Activated CD4-positive, alpha-beta memory T cell treated with anti-CD3 and anti-CD28 coated beads, Interleukin-2, amount 10 ng/mL, durations not matched to agents 7 days and 5 days (primary cell): ENCODE measurements at regions not wholly inside any gene's neighbourhood (a gene's known extent, or its start where the extent isn't known, plus 50 kb on each side); places are given as distances from the start of the nearest gene placed in this dataset.

Source experiments
- CTCF ChIA-PET: fragments of 350-600 bp; sonication (Branson Sonifier 250); formaldehyde crosslinking; loops from one replicate; lab custom pipeline; 2021; ENCODE audit warnings: antibody characterized with exemption, inconsistent platforms; lab: Charles Lee
- POLR2A ChIA-PET: fragments of 350-600 bp; sonication (Branson Sonifier 250); formaldehyde crosslinking; loops from one replicate; lab custom pipeline; 2021; ENCODE audit warnings: antibody characterized with exemption; lab: Charles Lee
- DNase-seq: peaks from one replicate; pipeline ENCODE4 v3.0.0-alpha.2; 2020
- H3K27ac Mint-ChIP-seq: one replicate; pipeline ENCODE4 v1.8.0; 2021; ENCODE audit warnings: mild to moderate bottlenecking, mixed read lengths
- H3K27me3 Mint-ChIP-seq: one replicate; pipeline ENCODE4 v1.8.0; 2021; ENCODE audit warnings: mixed read lengths
- H3K36me3 Mint-ChIP-seq: one replicate; pipeline ENCODE4 v1.8.0; 2021; ENCODE audit warnings: low read depth, mixed read lengths
- H3K4me1 Mint-ChIP-seq: one replicate; pipeline ENCODE4 v1.8.0; 2021; ENCODE audit warnings: mixed read lengths
- H3K4me3 Mint-ChIP-seq: one replicate; pipeline ENCODE4 v1.8.0; 2021; ENCODE audit warnings: mild to moderate bottlenecking, mixed read lengths
- H3K9me3 Mint-ChIP-seq: one replicate; pipeline ENCODE4 v1.8.0; 2021; ENCODE audit warnings: mixed read lengths

DNA sequence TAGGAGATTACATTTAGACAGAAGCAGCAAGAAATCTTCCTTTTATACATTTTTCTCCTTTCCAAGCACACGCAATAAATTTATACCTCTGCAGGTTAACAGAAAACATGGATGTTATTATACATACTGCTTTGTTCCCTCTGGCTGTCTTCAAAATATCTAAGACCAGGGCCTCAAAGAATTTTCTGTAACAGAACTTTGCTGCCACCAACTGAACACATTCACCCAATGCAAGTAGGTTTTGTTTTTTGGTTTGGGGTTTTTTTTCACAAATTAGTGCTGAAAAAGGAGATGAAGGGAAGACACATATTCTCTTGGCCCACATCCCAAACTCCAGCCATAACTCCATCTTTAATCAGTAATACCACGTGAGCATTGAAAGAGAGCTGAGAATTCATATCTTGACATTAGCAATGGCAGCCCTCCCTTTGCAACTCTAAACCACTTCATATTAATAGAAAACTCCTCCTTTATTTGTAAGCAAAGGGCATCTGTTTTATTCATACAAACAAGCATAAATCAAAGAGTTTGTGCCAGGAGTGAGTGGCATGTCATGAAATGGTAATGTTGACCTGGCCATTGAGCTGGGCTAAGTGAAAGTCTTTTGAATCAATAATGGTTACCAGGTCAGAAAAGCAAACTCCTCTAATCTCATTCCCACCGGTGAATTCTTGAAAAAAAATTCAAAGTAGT, 150.8 kb upstream of the FSCB start:
- CTCF ChIA-PET = no interaction called here
- Mint-ChIP-seq H3K36me3 (no peaks in the 10 kb centered on the region), H3K4me1 (peaks cover 8% of the 10 kb centered on the region), H3K4me3 (no peak overlapping the region), H3K27me3 (no peaks in the 10 kb centered on the region), H3K27ac (no peak overlapping the region), H3K9me3 (no peaks in the 10 kb centered on the region)
- DNase-seq = no peak
- POLR2A ChIA-PET = no interaction called here

GRCh38 chr14:44657203-44657602, 150.1 kb upstream of the FSCB start:
- no peak overlapping the region for H3K27ac Mint-ChIP-seq
- H3K9me3 Mint-ChIP-seq = no peaks in the 10 kb centered on the region
- POLR2A ChIA-PET = no interaction called here
- peaks cover 2% of the 10 kb centered on the region for H3K4me1 Mint-ChIP-seq
- no peak for DNase-seq
- no peaks in the 10 kb centered on the region for H3K36me3 Mint-ChIP-seq
- CTCF ChIA-PET = no interaction called here
- H3K27me3 Mint-ChIP-seq = no peaks in the 10 kb centered on the region
- H3K4me3 Mint-ChIP-seq = no peak overlapping the region

DNA sequence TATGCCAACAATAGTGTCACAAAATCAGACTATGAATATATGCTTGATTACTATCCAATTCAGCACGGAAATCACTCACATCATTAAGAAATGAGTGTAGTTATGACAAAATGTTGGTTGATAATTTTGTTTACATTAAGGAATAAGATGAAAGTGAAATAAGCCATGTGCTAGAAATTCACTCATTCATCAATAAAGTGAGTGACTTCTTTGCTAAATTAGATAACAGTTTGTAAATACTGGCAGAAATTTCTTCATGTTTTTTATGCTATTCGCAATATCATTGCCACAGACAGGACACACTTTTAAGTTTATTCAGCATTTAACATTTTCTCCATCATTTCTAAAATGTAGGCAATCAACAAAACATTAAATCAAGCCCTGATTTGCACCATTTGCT, 147.5 kb upstream of the FSCB start:
- H3K9me3 Mint-ChIP-seq = no peaks in the 10 kb centered on the region
- POLR2A ChIA-PET = no interaction called here
- H3K36me3 Mint-ChIP-seq = no peaks in the 10 kb centered on the region
- H3K4me1 Mint-ChIP-seq = no peaks in the 10 kb centered on the region
- H3K27ac Mint-ChIP-seq = no peak overlapping the region
- CTCF ChIA-PET = interaction anchor here (0.6 kb wide), 1 partner anchor 9 kb away, joined by 3 read pairs; no protein-coding TSS in a partner anchor
- DNase-seq = no peak
- no peak overlapping the region for H3K4me3 Mint-ChIP-seq
- H3K27me3 Mint-ChIP-seq = peaks cover 2% of the 10 kb centered on the region

- Mint-ChIP-seq H3K27me3 (peaks cover 2% of the 10 kb centered on the region), H3K27ac (no peak overlapping the region), H3K4me3 (no peak overlapping the region), H3K9me3 (no peaks in the 10 kb centered on the region), H3K36me3 (no peaks in the 10 kb centered on the region), H3K4me1 (no peaks in the 10 kb centered on the region)
- no peak for DNase-seq
- ChIA-PET CTCF (no interaction called here), POLR2A (no interaction called here)
Observed at GRCh38 chr14:44653641-44654040, 146.6 kb upstream of the FSCB start.

DNA sequence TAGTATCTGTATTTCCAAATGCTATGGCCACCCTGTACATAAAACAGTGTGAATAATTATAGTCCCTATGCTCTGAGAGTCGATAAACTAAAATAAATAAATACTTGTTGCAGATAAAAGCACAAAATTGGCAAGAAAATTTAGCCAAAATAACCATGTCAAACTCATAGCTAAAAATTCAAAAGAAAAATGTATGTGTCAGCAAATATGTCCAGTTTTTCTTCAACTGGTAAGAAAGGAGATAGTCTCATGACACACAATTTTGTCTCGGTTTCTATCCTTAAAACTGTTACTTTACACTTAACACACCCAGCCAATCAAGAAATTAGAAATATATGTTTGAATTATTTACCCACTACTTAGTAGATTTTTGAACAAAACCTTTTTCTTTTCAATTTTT, 145.6 kb upstream of the FSCB start:
- Mint-ChIP-seq H3K27ac (no peak overlapping the region), H3K27me3 (peaks cover 2% of the 10 kb centered on the region), H3K4me1 (no peaks in the 10 kb centered on the region)

DNA sequence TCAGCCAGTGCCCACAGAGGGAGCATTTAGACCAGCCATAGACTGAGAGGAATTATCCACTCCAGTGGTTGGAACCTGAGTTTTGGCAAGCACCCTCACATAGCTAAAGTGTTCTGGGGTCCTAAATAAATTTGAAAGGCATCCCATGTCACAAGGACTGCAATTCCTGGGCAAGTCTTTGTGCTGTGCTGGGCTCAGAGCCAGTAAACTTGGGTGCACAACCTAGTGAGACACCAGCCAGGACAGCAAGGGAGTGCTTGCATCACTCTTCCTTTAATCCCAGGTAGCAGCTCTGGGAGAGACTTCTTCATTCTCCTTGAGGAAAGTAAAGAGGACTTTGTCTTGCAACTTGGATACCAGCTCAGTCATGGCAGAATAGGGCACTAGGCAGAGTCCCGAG, 142.0 kb upstream of the FSCB start:
- Mint-ChIP-seq H3K27ac (no peak overlapping the region), H3K27me3 (peaks cover 4% of the 10 kb centered on the region), H3K36me3 (no peaks in the 10 kb centered on the region), H3K4me3 (no peak overlapping the region), H3K4me1 (no peaks in the 10 kb centered on the region), H3K9me3 (no peaks in the 10 kb centered on the region)
- POLR2A ChIA-PET = no interaction called here
- DNase-seq = no peak
- CTCF ChIA-PET = interaction anchor here (0.7 kb wide), 1 partner anchor 8 kb away, joined by 3 read pairs; no protein-coding TSS in a partner anchor

More for the DNA sequence above, 145.6 kb upstream of the FSCB start:
- Mint-ChIP-seq H3K36me3 (no peaks in the 10 kb centered on the region), H3K4me3 (no peak overlapping the region), H3K9me3 (no peaks in the 10 kb centered on the region)
- ChIA-PET CTCF (no interaction called here), POLR2A (no interaction called here)
- DNase-seq = no peak

DNA sequence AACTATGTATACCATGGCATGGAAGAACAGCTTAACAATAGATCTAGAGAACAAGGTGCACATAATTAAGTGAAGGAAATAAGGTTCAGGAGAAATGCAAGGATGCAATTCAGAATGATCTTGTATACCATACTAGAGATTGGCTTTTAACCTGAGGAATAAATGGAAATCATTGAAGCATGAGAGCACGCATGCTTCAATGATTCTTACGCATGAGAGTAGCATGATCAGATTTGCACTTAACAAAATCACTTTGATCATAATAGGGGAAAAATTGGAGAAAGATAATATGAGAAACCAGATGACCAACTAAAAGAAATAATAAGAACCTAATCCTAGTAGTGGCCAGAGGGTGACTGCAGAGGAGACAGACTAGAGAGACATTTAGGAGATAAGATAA, 133.3 kb upstream of the FSCB start:
- Mint-ChIP-seq H3K36me3 (no peaks in the 10 kb centered on the region), H3K4me1 (no peaks in the 10 kb centered on the region), H3K27ac (no peak overlapping the region), H3K9me3 (no peaks in the 10 kb centered on the region), H3K27me3 (no peaks in the 10 kb centered on the region), H3K4me3 (no peak overlapping the region)
- ChIA-PET POLR2A (no interaction called here), CTCF (no interaction called here)
- no peak for DNase-seq

GRCh38 chr14:44639781-44640385, 132.8 kb upstream of the FSCB start:
- ChIA-PET POLR2A (no interaction called here), CTCF (no interaction called here)
- Mint-ChIP-seq H3K27me3 (no peaks in the 10 kb centered on the region), H3K4me1 (no peaks in the 10 kb centered on the region), H3K9me3 (no peaks in the 10 kb centered on the region), H3K4me3 (no peak overlapping the region), H3K27ac (no peak overlapping the region), H3K36me3 (no peaks in the 10 kb centered on the region)
- DNase-seq = no peak

DNA sequence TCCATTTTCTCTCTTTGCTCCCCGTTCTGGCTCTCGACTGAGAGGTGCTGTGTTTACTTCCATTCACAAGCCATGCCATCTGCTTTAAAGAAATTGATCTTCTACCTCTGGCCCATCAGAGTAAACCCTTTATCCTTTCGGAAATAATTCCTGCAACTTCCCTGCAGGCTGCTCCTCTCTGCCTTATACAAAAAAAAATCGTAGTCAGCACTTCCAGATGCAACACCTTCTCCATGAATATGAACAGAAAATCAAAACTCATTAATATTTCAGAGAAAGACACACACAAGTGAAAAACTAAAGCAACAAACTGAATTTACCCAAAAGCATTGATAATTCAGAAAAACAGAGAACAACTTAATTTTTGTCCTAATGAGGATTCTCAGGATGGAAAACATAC, 127.6 kb upstream of the FSCB start:
- ChIA-PET CTCF (no interaction called here), POLR2A (no interaction called here)
- Mint-ChIP-seq H3K4me3 (no peak overlapping the region), H3K27me3 (no peaks in the 10 kb centered on the region), H3K36me3 (no peaks in the 10 kb centered on the region), H3K4me1 (no peaks in the 10 kb centered on the region), H3K9me3 (peaks cover 2% of the 10 kb centered on the region), H3K27ac (no peak overlapping the region)
- no peak for DNase-seq

DNA sequence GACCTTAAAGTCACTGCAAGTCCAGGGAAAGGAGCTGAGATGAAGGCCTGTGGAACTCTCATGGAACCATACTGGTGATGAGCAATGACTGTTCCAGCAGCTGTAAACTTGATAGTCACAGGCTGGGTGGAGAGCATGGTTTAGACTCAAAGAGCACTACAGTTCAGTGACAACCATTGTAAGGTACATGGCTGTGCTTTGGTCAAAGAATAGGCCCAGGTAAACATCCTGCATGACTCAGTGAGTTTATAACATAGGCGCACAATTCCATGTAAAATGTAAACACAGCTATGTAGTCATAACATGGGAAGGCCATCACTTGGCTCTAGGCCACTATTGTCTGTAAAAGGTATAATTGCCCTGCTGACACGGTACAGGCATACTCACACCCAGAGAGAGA, 119.3 kb upstream of the FSCB start:
- Mint-ChIP-seq H3K27me3 (no peaks in the 10 kb centered on the region), H3K4me3 (no peak overlapping the region), H3K9me3 (no peaks in the 10 kb centered on the region), H3K36me3 (no peaks in the 10 kb centered on the region), H3K4me1 (no peaks in the 10 kb centered on the region), H3K27ac (no peak overlapping the region)
- POLR2A ChIA-PET = no interaction called here
- DNase-seq = no peak
- CTCF ChIA-PET = no interaction called here

DNA sequence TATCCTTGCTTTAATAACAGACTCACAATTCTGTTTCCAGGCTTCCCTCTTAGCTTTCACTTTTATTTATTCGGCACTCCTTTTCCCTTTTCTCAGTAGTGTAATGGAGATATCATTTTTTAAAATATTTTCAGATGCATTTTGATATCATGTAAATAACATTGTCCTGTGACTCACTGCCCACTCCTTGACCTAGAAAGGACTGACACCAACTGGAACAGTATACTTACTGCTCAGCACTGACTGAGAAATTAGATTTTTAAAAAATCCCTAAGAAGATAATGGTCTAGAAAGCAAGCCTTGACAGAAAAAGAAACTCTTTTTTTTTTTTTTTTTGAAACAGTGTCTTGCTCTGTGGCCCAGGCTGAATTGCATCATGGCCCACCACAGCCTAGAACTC, 118.0 kb upstream of the FSCB start:
- Mint-ChIP-seq H3K9me3 (no peaks in the 10 kb centered on the region), H3K36me3 (no peaks in the 10 kb centered on the region), H3K27ac (no peak overlapping the region), H3K27me3 (no peaks in the 10 kb centered on the region), H3K4me3 (no peak overlapping the region), H3K4me1 (no peaks in the 10 kb centered on the region)
- ChIA-PET CTCF (no interaction called here), POLR2A (no interaction called here)
- DNase-seq = no peak

DNA sequence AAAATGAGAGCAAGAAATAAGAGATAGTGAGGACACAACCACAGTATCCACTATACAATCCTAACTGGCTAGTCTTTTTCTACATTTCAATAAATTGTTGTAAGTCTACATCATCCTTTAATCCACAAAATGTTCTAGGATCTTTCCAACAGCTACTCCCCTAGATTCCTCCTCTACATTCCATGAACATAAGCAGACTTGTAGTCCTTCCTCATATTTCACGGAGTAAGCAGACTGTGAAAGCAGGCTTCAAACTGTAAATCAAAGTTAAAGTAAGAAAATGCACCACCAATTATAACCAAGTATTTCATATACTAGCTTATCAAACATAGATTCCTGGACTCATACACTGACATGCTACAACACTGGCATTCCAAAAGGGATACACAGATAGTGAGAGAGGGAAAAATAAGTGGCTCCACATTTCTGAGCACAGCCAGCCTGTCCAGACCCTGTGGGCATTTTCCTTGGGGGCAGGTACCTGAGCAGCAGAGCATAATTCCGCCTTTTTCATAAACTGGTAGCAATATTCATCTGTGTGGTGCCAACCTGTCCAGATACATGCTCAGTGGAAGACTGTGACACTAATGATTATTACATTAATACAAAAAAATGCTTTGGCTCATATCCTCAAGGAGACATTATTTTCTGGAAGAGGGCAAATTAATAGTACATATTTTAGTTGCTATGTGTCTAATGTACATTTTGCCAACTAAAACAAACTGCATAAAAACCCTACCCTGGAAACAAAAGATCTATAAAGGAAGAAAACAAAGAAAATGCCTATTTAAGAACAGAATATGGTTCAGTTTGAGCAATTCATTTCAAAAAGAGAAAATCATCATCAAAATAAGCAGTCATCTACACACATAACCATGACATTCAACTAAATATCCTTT, 113.3 kb upstream of the FSCB start:
- no peak overlapping the region for H3K4me3 Mint-ChIP-seq
- DNase-seq = no peak
- H3K27me3 Mint-ChIP-seq = no peaks in the 10 kb centered on the region
- H3K27ac Mint-ChIP-seq = no peak overlapping the region
- no peaks in the 10 kb centered on the region for H3K36me3 Mint-ChIP-seq
- no peaks in the 10 kb centered on the region for H3K4me1 Mint-ChIP-seq
- POLR2A ChIA-PET = no interaction called here
- CTCF ChIA-PET = interaction anchor here (0.7 kb wide), 1 partner anchor 53 kb away, joined by 3 read pairs; no protein-coding TSS in a partner anchor
- H3K9me3 Mint-ChIP-seq = no peaks in the 10 kb centered on the region

GRCh38 chr14:44616204-44616603, 109.1 kb upstream of the FSCB start:
- Mint-ChIP-seq H3K4me3 (no peak overlapping the region), H3K4me1 (no peaks in the 10 kb centered on the region), H3K27me3 (no peaks in the 10 kb centered on the region), H3K36me3 (no peaks in the 10 kb centered on the region), H3K27ac (no peak overlapping the region), H3K9me3 (no peaks in the 10 kb centered on the region)
- DNase-seq = no peak
- POLR2A ChIA-PET = no interaction called here
- CTCF ChIA-PET = no interaction called here
